ENCODE measurements at regions not wholly inside any gene's neighbourhood (a gene's known extent, or its start where the extent isn't known, plus 50 kb on each side); places are given as distances from the start of the nearest gene placed in this dataset.
A peak's percentile ranks its signal among the peaks of the same experiment; 100 is the strongest.

- no peak overlapping the region for H4K8ac ChIP-seq (ENCODE audit: low read depth, low read length)
- H2AK5ac ChIP-seq (ENCODE audit: low read length), result no peak overlapping the region
- WGBS (ENCODE audit: extremely low coverage, insufficient coverage, low lambda C conversion rate), result no CpG with 5 or more reads among the region's 13 CpGs
- no peak overlapping the region for H3K9ac ChIP-seq (ENCODE audit: low read length)
- H3K23ac ChIP-seq (ENCODE audit: low read length), result no peak overlapping the region
- no peak overlapping the region for H3K4ac ChIP-seq (ENCODE audit: low read depth, low read length)
- H3K56ac ChIP-seq (ENCODE audit: low read length), result no peak overlapping the region
- no peaks in the 10 kb centered on the region for H3K4me1 ChIP-seq (ENCODE audit: control insufficient read depth, low read depth, low read length)
- H4K5ac ChIP-seq (ENCODE audit: low read length), result no peak overlapping the region
- no peak overlapping the region for H3K4me2 ChIP-seq (ENCODE audit: low read length)
- no peak overlapping the region for H3K18ac ChIP-seq (ENCODE audit: low read length)
- H3K36me3 ChIP-seq (ENCODE audit: control insufficient read depth, insufficient read depth, low read length), result no peaks in the 10 kb centered on the region
- no peak overlapping the region for H2BK15ac ChIP-seq (replicated peaks; ENCODE audit: low read depth)
- no peaks in the 10 kb centered on the region for H3K27me3 ChIP-seq (ENCODE audit: insufficient read depth, low read length, poor library complexity)
- no peak for DNase-seq
- H2BK5ac ChIP-seq (ENCODE audit: low read length), result no peak overlapping the region
- H2BK120ac ChIP-seq (ENCODE audit: low read depth, low read length), result no peak overlapping the region
- no peak overlapping the region for H3K4me3 ChIP-seq (ENCODE audit: low read length)
- no peak overlapping the region for H3K27ac ChIP-seq (ENCODE audit: low read depth, low read length)
- no peaks in the 10 kb centered on the region for H3K79me1 ChIP-seq (ENCODE audit: low read length)
- no peaks in the 10 kb centered on the region for H3K79me2 ChIP-seq (ENCODE audit: control insufficient read depth, insufficient read depth, low read length)
Measured at GRCh38 chr6:168883410-168884049, 370.1 kb downstream of the THBS2 start.

GRCh38 chr6:168880271-168880670, 373.4 kb downstream of the THBS2 start:
- Histone ChIP-seq H2BK120ac (ENCODE audit: low read depth, low read length) (no peak overlapping the region), H4K5ac (ENCODE audit: low read length) (no peak overlapping the region), H3K9ac (ENCODE audit: low read length) (no peak overlapping the region), H3K27me3 (ENCODE audit: insufficient read depth, low read length, poor library complexity) (no peaks in the 10 kb centered on the region), H2BK15ac (replicated peaks; ENCODE audit: low read depth) (no peak overlapping the region), H3K56ac (ENCODE audit: low read length) (no peak overlapping the region), H3K23ac (ENCODE audit: low read length) (no peak overlapping the region), H3K79me2 (ENCODE audit: control insufficient read depth, insufficient read depth, low read length) (no peaks in the 10 kb centered on the region), H3K18ac (ENCODE audit: low read length) (no peak overlapping the region), H4K8ac (ENCODE audit: low read depth, low read length) (no peak overlapping the region), H3K79me1 (ENCODE audit: low read length) (no peaks in the 10 kb centered on the region), H3K4me1 (ENCODE audit: control insufficient read depth, low read depth, low read length) (no peaks in the 10 kb centered on the region), H3K27ac (ENCODE audit: low read depth, low read length) (no peak overlapping the region), H2AK5ac (ENCODE audit: low read length) (no peak overlapping the region), H3K36me3 (ENCODE audit: control insufficient read depth, insufficient read depth, low read length) (no peaks in the 10 kb centered on the region), H2BK5ac (ENCODE audit: low read length) (no peak overlapping the region), H3K4me3 (ENCODE audit: low read length) (no peak overlapping the region), H3K4me2 (ENCODE audit: low read length) (no peak overlapping the region), H3K4ac (ENCODE audit: low read depth, low read length) (no peak overlapping the region)
- WGBS (ENCODE audit: extremely low coverage, insufficient coverage, low lambda C conversion rate), result no CpG with 5 or more reads among the region's 17 CpGs
- no peak for DNase-seq

- Histone ChIP-seq H3K36me3 (ENCODE audit: control insufficient read depth, insufficient read depth, low read length) (no peaks in the 10 kb centered on the region), H3K27me3 (ENCODE audit: insufficient read depth, low read length, poor library complexity) (no peaks in the 10 kb centered on the region), H3K23ac (ENCODE audit: low read length) (no peak overlapping the region), H3K9ac (ENCODE audit: low read length) (no peak overlapping the region), H3K56ac (ENCODE audit: low read length) (no peak overlapping the region), H2AK5ac (ENCODE audit: low read length) (no peak overlapping the region), H3K79me1 (ENCODE audit: low read length) (no peaks in the 10 kb centered on the region), H3K4me3 (ENCODE audit: low read length) (no peak overlapping the region), H3K4ac (ENCODE audit: low read depth, low read length) (no peak overlapping the region), H3K79me2 (ENCODE audit: control insufficient read depth, insufficient read depth, low read length) (no peaks in the 10 kb centered on the region), H3K4me2 (ENCODE audit: low read length) (no peak overlapping the region), H4K5ac (ENCODE audit: low read length) (no peak overlapping the region), H2BK5ac (ENCODE audit: low read length) (no peak overlapping the region), H3K4me1 (ENCODE audit: control insufficient read depth, low read depth, low read length) (no peaks in the 10 kb centered on the region), H2BK120ac (ENCODE audit: low read depth, low read length) (no peak overlapping the region), H3K18ac (ENCODE audit: low read length) (no peak overlapping the region), H3K27ac (ENCODE audit: low read depth, low read length) (no peak overlapping the region), H4K8ac (ENCODE audit: low read depth, low read length) (no peak overlapping the region), H2BK15ac (replicated peaks; ENCODE audit: low read depth) (no peak overlapping the region)
- no peak for DNase-seq
- no CpG with 5 or more reads among the region's 10 CpGs for WGBS (ENCODE audit: extremely low coverage, insufficient coverage, low lambda C conversion rate)
Measured at GRCh38 chr6:168877821-168878282, 375.8 kb downstream of the THBS2 start.

GRCh38 chr6:168876956-168877355, 376.7 kb downstream of the THBS2 start:
- Histone ChIP-seq H2BK15ac (replicated peaks; ENCODE audit: low read depth) (no peak overlapping the region), H3K4me1 (ENCODE audit: control insufficient read depth, low read depth, low read length) (no peaks in the 10 kb centered on the region), H3K27me3 (ENCODE audit: insufficient read depth, low read length, poor library complexity) (no peaks in the 10 kb centered on the region), H4K8ac (ENCODE audit: low read depth, low read length) (no peak overlapping the region), H3K9ac (ENCODE audit: low read length) (no peak overlapping the region), H2BK5ac (ENCODE audit: low read length) (no peak overlapping the region), H3K79me1 (ENCODE audit: low read length) (no peaks in the 10 kb centered on the region), H3K4ac (ENCODE audit: low read depth, low read length) (no peak overlapping the region), H4K5ac (ENCODE audit: low read length) (no peak overlapping the region), H2BK120ac (ENCODE audit: low read depth, low read length) (no peak overlapping the region), H3K4me3 (ENCODE audit: low read length) (no peak overlapping the region), H3K79me2 (ENCODE audit: control insufficient read depth, insufficient read depth, low read length) (no peaks in the 10 kb centered on the region), H3K23ac (ENCODE audit: low read length) (no peak overlapping the region), H3K18ac (ENCODE audit: low read length) (no peak overlapping the region), H3K27ac (ENCODE audit: low read depth, low read length) (no peak overlapping the region), H3K56ac (ENCODE audit: low read length) (peak overlapping the region; percentile 25), H3K4me2 (ENCODE audit: low read length) (no peak overlapping the region), H2AK5ac (ENCODE audit: low read length) (no peak overlapping the region), H3K36me3 (ENCODE audit: control insufficient read depth, insufficient read depth, low read length) (no peaks in the 10 kb centered on the region)
- WGBS (ENCODE audit: extremely low coverage, insufficient coverage, low lambda C conversion rate), result no CpG with 5 or more reads among the region's 15 CpGs
- no peak for DNase-seq

GRCh38 chr6:168875811-168876576, 377.7 kb downstream of the THBS2 start:
- H3K56ac ChIP-seq (ENCODE audit: low read length), result no peak overlapping the region
- no peak overlapping the region for H3K4me3 ChIP-seq (ENCODE audit: low read length)
- no CpG with 5 or more reads among the region's 26 CpGs for WGBS (ENCODE audit: extremely low coverage, insufficient coverage, low lambda C conversion rate)
- H3K4ac ChIP-seq (ENCODE audit: low read depth, low read length), result no peak overlapping the region
- H3K9ac ChIP-seq (ENCODE audit: low read length), result no peak overlapping the region
- no peak overlapping the region for H2BK120ac ChIP-seq (ENCODE audit: low read depth, low read length)
- no peak for DNase-seq
- H4K8ac ChIP-seq (ENCODE audit: low read depth, low read length), result no peak overlapping the region
- H2AK5ac ChIP-seq (ENCODE audit: low read length), result no peak overlapping the region
- no peaks in the 10 kb centered on the region for H3K36me3 ChIP-seq (ENCODE audit: control insufficient read depth, insufficient read depth, low read length)
- H3K79me2 ChIP-seq (ENCODE audit: control insufficient read depth, insufficient read depth, low read length), result no peaks in the 10 kb centered on the region
- H2BK5ac ChIP-seq (ENCODE audit: low read length), result no peak overlapping the region
- H3K4me2 ChIP-seq (ENCODE audit: low read length), result no peak overlapping the region
- no peaks in the 10 kb centered on the region for H3K79me1 ChIP-seq (ENCODE audit: low read length)
- H3K27ac ChIP-seq (ENCODE audit: low read depth, low read length), result no peak overlapping the region
- H3K18ac ChIP-seq (ENCODE audit: low read length), result no peak overlapping the region
- no peak overlapping the region for H4K5ac ChIP-seq (ENCODE audit: low read length)
- H3K27me3 ChIP-seq (ENCODE audit: insufficient read depth, low read length, poor library complexity), result no peaks in the 10 kb centered on the region
- H3K23ac ChIP-seq (ENCODE audit: low read length), result no peak overlapping the region
- no peaks in the 10 kb centered on the region for H3K4me1 ChIP-seq (ENCODE audit: control insufficient read depth, low read depth, low read length)
- H2BK15ac ChIP-seq (replicated peaks; ENCODE audit: low read depth), result no peak overlapping the region
